IPS-NIHi11 (cell line): ENCODE measurements at regions not wholly inside any gene's neighbourhood (a gene's known extent, or its start where the extent isn't known, plus 50 kb on each side); places are given as distances from the start of the nearest gene placed in this dataset.

ENCODE experiments used
- DNase-seq: peaks from one replicate; pipeline ENCODE4 v3.0.0; 2012; ENCODE audit warnings: mixed read lengths, low spot score

DNA sequence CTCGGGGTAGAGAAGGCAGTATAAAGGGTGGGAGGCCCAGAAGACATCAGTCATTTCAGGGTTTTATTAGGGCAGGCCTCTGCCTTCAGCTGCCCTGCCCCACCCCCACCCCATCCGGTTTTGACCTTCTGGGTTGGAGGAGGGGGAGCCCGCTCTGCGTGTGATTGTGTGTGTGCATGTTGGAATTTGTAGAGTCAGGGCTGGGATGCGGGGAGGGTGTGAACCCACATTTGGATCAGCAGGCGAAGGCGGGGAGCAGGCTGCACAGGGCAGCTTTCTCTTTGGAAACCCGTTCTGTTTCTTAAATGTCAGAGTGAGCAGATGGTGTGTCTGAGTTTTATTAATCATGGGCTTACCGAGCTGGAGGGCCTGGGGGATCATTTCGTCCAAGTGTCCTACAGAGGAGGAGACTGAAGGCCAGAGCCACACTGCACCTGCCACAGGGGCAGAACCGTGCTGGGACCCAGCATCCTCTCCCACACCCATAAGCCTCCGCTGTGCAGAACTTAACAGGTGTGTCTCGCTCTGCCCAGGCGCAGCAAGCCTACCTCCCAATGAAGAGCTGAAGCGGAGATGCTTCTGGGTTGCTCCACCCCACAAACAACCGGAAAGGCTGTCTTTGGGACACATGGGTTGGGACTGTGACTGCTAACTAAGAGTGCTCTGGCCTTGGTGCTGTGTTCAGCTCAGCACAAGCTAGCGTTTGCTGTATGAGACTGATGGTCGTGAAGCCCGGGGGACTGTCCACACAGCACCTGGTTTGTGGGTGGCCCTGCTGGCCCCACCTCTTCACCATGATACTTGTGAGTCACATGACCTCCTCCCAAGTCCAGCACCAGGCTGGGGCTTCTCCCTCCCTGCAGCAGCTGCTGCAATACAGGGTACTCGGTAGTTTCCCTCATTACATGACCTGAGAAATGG is 70.9 kb upstream of the GSE1 start:
- DNase-seq = peak; percentile 41

- DNase-seq = no peak
These were observed 69.6 kb upstream of the GSE1 start for GRCh38 chr16:85543536-85543935.

DNA sequence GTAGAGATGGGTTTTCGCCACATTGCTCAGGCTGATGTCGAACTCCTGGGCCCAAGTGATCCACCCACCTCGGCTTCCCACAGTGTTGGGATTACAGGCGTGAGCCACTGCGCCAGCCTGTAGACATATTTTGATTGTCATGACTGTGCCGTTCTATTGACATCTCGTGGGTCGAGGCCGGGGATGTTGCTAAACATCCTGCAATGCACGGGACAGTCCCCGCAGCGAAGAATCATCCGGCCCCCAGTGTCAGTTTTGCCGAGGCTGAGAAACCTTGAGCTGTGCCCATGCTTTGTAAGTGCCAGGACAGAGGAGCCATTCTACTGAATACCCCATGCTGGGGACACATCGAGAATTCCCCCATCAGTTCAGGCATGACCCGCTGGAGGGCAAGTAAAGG is 69.1 kb upstream of the GSE1 start:
- DNase-seq = no peak

DNA sequence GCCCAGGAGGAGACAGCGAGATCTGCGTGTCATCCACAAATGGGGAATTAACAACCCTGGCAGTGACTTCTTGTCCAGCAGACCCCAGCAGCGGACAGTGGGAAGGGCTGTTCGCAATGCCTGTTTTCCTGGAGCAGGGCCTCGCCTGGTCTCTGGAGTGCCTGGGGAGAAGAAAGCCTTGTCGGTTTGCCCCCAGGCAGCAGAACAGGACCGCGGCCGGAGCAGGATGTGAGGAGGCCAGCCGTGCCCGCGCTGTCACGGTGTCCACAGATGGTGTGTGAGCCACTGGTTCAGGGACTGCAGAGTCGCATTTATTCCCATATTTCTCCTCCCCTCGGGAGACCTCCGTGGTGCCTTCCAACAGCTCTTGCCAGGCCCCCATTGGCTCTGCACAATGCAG is 68.5 kb upstream of the GSE1 start:
- DNase-seq = no peak

- DNase-seq = no peak
These were observed 67.8 kb upstream of the GSE1 start for GRCh38 chr16:85545227-85545818.

- DNase-seq = no peak
These were observed 66.3 kb upstream of the GSE1 start for GRCh38 chr16:85546585-85547447.

- DNase-seq = no peak
These were observed 64.7 kb upstream of the GSE1 start for GRCh38 chr16:85548375-85548774.

DNA sequence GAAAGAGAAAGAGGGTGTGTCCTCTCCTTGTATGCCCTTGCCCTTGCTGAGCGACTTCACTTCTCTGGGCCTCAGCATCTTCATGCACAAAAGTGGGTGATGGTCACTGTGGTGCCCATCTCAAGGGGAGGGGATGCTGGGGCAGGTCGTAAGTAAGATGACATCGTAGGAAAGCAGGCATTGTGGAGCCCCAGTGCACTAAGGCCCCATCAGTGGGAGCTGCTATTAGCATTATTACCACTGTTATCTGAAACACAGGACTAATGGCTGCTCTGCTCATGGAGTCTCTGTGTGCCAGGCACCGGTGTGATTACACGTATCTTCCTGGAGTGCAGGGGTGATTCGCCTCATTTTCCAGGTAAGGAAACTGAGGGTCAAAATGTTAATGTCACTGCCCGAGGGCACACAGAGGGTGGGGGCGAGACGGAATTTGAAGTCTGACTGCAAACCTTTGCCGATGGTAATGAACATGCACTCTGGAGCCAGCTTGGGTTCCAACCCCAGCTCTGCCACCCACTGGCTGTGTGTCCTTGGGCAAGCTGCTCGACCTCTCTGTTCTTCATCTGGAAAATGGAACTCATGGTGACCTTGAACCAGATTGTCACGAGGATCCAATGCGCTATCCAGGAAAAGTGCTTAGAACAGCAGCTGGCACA is 63.2 kb upstream of the GSE1 start:
- no peak for DNase-seq

- DNase-seq = no peak
These were observed 62.7 kb upstream of the GSE1 start for GRCh38 chr16:85550422-85550864.

- DNase-seq = no peak
These were observed 61.9 kb upstream of the GSE1 start for GRCh38 chr16:85550953-85551924.

DNA sequence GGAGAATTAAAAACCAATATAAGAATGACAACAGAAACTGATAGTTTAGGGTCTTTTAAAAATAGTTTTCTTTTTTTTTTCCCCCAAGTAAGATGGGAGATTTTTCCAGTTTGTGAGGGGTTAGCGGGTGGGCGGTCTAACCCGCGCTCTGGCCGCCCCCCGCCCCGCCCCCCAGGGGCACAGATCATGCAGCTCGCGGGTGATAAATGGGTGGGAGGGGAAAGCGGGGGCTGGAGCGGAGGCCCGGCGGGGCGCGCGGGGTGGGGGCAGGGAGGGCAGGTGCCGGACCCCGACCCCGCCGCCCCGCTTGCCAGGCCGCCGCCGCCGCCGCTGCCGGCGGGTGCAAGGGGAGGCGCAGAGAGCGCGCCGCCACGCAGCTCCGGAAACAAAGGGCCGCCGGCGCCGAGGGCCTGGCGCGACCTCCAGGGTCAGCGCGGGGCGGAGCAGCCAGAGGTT is 60.1 kb upstream of the GSE1 start:
- DNase-seq = peak; percentile 84

- no peak for DNase-seq
These were observed 59.5 kb upstream of the GSE1 start for GRCh38 chr16:85553436-85554113.

- no peak for DNase-seq
These were observed 58.8 kb upstream of the GSE1 start for GRCh38 chr16:85554114-85554888.

DNA sequence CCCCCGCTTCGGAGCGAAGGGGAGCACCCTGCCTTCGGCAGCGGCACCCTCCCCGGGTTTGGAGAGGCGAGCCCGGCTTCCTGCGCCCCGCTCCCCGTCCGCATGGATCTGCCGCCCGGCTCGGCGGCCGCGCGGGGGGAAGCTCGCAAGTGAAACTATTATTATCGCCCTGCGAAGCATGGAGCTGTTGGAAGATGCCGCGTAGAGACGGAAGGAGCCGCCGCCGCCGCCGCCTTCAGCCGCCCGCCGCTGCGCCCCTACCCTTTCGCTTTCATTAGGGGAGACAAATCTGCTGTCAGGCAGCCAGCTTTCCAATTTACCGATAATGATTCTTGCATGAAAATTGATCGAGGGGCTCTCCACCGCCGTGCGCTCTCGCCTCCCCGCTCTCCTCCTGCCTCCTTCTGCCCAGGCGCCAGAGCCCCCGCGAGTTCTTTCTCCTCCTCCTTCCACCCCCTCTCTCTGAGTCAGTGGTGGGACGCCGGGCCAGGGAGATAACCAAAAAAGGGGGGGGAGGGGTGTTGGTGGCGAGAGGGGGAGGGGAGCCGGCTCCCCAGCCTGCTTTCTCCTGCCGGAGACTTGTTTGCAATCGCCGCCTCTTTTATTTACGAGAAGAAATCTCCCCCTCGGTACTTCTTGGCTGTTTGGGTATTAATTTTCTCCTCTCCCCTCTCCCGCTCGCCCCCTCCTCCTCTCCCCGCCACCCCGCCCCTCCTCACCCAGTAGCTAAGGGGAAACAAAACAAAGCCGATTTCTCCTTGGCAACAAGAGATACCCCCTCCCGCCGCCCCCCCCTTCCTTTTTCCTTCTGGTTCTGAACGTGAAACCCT is 58.0 kb upstream of the GSE1 start:
- peak; percentile 75 for DNase-seq

GRCh38 chr16:85555719-85556455 is 57.2 kb upstream of the GSE1 start:
- no peak for DNase-seq

DNA sequence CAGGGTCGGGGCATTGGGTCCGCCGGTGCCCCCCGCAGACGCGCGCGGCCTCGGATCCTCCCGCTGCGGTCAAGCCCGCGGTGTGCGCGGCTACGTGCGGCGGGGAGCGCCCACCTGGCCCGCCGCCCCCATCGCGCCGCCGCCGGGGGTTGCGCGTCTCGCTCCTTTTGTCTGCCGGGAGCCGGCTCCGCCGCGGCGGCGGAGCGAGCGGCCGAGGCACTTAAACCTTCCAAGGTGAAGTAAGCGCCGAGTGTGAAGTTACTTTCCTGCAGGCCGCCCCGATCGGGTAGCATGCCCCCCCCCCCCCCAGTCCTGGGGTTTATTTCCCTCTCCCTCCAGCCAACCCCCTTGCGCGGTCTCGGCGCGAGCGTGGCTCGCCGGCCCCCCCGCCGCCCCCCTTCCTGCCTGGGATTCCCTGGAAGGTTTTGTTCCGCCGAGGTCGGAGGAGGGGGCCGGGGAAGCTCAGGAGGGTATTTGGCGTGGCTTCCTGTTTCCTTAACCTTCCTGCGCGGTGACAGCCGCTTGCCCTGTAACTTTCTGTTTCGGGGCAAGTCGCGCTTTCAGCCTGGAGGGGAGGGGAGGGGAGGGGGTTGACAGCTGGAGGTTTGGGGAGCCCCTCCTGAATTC is 56.6 kb upstream of the GSE1 start:
- DNase-seq = peak; percentile 64
